ENCODE measurements at regions not wholly inside any gene's neighbourhood (a gene's known extent, or its start where the extent isn't known, plus 50 kb on each side); places are given as distances from the start of the nearest gene placed in this dataset.

DNA sequence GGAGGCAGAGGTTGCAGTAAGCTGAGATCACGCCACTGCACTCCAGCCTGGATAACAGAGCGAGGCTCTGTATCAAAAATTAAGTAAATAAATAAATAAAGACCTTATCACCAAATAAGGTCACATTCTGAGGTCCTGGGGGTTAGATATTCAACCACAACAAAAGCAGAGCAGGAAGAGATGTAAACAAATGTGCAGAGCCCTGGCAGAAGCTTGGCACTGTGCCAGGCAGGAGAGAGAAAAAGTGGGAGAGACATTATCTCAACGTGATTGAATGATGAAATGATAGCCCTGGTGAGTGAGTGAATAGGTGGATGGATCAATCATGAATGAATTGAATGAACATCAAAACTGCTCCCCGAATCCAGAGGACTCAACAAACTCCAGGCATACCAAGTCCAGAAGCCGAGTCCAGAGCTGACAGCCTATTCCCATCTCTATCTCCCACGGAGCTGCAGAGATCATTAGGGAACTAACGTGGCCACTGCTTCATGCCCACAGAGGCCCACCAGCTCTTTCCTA, 150.7 kb downstream of the TOMM20 start (continued):
- TF ChIP-seq, protein P1, sequence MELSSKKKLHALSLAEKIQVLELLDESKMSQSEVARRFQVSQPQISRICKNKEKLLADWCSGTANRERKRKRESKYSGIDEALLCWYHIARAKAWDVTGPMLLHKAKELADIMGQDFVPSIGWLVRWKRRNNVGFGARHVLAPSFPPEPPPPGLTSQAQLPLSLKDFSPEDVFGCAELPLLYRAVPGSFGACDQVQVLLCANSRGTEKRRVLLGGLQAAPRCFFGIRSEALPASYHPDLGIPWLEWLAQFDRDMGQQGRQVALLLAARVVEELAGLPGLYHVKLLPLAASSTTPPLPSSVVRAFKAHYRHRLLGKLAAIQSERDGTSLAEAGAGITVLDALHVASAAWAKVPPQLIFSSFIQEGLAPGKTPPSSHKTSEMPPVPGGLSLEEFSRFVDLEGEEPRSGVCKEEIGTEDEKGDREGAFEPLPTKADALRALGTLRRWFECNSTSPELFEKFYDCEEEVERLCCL (CRISPR knock-in tag; IDR thresholded peaks at IDR 0.05; ENCODE audit: borderline replicate concordance) = no peak
- TF ChIP-seq GTF2F1 (IDR thresholded peaks at IDR 0.05; ENCODE audit: low read length) = peak; percentile 82; the same call in 1 of the 2 replicates
- TF ChIP-seq, protein P2, sequence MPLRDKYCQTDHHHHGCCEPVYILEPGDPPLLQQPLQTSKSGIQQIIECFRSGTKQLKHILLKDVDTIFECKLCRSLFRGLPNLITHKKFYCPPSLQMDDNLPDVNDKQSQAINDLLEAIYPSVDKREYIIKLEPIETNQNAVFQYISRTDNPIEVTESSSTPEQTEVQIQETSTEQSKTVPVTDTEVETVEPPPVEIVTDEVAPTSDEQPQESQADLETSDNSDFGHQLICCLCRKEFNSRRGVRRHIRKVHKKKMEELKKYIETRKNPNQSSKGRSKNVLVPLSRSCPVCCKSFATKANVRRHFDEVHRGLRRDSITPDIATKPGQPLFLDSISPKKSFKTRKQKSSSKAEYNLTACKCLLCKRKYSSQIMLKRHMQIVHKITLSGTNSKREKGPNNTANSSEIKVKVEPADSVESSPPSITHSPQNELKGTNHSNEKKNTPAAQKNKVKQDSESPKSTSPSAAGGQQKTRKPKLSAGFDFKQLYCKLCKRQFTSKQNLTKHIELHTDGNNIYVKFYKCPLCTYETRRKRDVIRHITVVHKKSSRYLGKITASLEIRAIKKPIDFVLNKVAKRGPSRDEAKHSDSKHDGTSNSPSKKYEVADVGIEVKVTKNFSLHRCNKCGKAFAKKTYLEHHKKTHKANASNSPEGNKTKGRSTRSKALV (CRISPR knock-in tag; IDR thresholded peaks at IDR 0.05) = no peak
- peak; percentile 99 for TF ChIP-seq LCORL (IDR thresholded peaks at IDR 0.05)
- no peak for TF ChIP-seq LCORL (CRISPR knock-in tag; IDR thresholded peaks at IDR 0.05)
- no peak for TF ChIP-seq SOX13 (IDR thresholded peaks at IDR 0.05)
- TF ChIP-seq SOX13 (CRISPR knock-in tag; conservative IDR thresholded peaks at IDR 0.05 in 1 of 2, IDR thresholded peaks at IDR 0.05 in 1 of 2) = peak in 1 of 2 experiments; percentile 76; a peak in 2 of 4 replicates
- TF ChIP-seq ZNF703 (CRISPR knock-in tag; IDR thresholded peaks at IDR 0.05; ENCODE audit: borderline replicate concordance) = no peak
- no peak for TF ChIP-seq ZNF713 (CRISPR knock-in tag; IDR thresholded peaks at IDR 0.05)
- TF ChIP-seq NFE2 (CRISPR knock-in tag; IDR thresholded peaks at IDR 0.05) = no peak
- no peak for TF ChIP-seq ARID2 (CRISPR knock-in tag; IDR thresholded peaks at IDR 0.05; ENCODE audit: borderline replicate concordance)
- peak in 1 of 2 experiments; percentile 87; a peak in 2 of 4 replicates for TF ChIP-seq NR2F1 (CRISPR knock-in tag; IDR thresholded peaks at IDR 0.05)
- peak; percentile 32; the same call in 1 of the 2 replicates for TF ChIP-seq TCF7 (IDR thresholded peaks at IDR 0.05; ENCODE audit: low read depth)
- peak; percentile 15; the same call in 1 of the 2 replicates for TF ChIP-seq FOXA3 (CRISPR knock-in tag; IDR thresholded peaks at IDR 0.05)
- 0 out of 2 replicates have a peak, but pooled peaks have one; percentile 15 for TF ChIP-seq ZNF724P (CRISPR knock-in tag; IDR thresholded peaks at IDR 0.05; ENCODE audit: borderline replicate concordance)
- TF ChIP-seq POLR2G (IDR thresholded peaks at IDR 0.05; ENCODE audit: low read depth, low read length) = no peak; the same call in 1 of the 2 replicates
- TF ChIP-seq GATAD2A (CRISPR knock-in tag; IDR thresholded peaks at IDR 0.05) = peak; percentile 10; the same call in 1 of the 2 replicates
- TF ChIP-seq, protein P3, sequence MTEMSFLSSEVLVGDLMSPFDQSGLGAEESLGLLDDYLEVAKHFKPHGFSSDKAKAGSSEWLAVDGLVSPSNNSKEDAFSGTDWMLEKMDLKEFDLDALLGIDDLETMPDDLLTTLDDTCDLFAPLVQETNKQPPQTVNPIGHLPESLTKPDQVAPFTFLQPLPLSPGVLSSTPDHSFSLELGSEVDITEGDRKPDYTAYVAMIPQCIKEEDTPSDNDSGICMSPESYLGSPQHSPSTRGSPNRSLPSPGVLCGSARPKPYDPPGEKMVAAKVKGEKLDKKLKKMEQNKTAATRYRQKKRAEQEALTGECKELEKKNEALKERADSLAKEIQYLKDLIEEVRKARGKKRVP (CRISPR knock-in tag; IDR thresholded peaks at IDR 0.05) = peak in 1 of 2 experiments; percentile 24; a peak in 1 of 4 replicates
- TF ChIP-seq ZNF354B (CRISPR knock-in tag; IDR thresholded peaks at IDR 0.05) = 0 out of 2 replicates have a peak, but pooled peaks have one; percentile 60
- peak in 1 of 2 experiments; percentile 67; a peak in 1 of 4 replicates for TF ChIP-seq EP300 (IDR thresholded peaks at IDR 0.05; ENCODE audit: low read depth in 2 of 2, low read length in 2 of 2)
- no peak for TF ChIP-seq EP300 (CRISPR knock-in tag; IDR thresholded peaks at IDR 0.05; ENCODE audit: borderline replicate concordance)
- TF ChIP-seq SOX5 (CRISPR knock-in tag; IDR thresholded peaks at IDR 0.05; ENCODE audit: borderline replicate concordance) = peak; percentile 67; the same call in 1 of the 2 replicates
- TF ChIP-seq RARA (CRISPR knock-in tag; IDR thresholded peaks at IDR 0.05) = peak; percentile 30; the same call in 1 of the 2 replicates
- TF ChIP-seq CBFB (CRISPR knock-in tag; IDR thresholded peaks at IDR 0.05) = peak; percentile 86; the same call in 1 of the 2 replicates
- TF ChIP-seq, protein P4, sequence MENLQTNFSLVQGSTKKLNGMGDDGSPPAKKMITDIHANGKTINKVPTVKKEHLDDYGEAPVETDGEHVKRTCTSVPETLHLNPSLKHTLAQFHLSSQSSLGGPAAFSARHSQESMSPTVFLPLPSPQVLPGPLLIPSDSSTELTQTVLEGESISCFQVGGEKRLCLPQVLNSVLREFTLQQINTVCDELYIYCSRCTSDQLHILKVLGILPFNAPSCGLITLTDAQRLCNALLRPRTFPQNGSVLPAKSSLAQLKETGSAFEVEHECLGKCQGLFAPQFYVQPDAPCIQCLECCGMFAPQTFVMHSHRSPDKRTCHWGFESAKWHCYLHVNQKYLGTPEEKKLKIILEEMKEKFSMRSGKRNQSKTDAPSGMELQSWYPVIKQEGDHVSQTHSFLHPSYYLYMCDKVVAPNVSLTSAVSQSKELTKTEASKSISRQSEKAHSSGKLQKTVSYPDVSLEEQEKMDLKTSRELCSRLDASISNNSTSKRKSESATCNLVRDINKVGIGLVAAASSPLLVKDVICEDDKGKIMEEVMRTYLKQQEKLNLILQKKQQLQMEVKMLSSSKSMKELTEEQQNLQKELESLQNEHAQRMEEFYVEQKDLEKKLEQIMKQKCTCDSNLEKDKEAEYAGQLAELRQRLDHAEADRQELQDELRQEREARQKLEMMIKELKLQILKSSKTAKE (CRISPR knock-in tag; IDR thresholded peaks at IDR 0.05; ENCODE audit: borderline replicate concordance) = no peak
